ENCODE measurements at regions not wholly inside any gene's neighbourhood (a gene's known extent, or its start where the extent isn't known, plus 50 kb on each side); places are given as distances from the start of the nearest gene placed in this dataset.

DNA sequence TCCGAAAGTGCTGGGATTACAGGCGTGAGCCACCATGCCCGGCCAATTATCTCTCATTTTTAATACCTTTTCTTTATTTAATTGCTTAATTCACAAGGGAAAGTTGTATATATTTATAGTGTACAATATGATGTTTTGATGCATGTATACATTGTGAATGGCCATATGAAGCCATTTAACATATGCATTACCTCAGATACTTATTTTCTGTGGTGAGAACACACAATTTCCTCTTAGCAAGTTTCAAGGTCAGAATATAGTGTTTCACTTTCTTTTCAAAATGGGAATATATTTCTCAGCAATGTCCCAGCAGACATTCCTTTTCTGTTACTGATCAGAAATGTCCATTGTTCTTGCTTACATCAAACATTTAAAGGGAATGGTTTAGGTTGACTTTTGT lies 1596.3 kb downstream of the MAT2B start:
- no peak for DNase-seq (ENCODE audit: low read depth)

DNA sequence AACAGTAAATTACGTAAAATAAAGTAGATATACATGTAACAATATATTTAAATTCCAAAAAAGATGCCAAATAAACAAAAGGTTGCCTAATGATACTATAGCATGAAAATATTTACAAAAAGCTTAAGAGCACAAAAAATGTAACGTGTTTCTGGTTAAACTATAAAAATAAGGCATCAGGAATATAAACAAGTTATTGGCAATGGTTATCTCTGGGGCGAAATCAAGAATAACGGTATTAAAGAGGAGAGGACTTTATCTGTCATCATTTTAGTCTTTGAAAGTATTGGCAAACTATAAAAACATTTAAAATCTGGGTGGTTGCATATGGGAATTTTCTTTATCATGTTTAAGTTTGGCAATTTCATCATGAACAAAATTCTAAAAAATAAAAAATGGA lies 1599.2 kb downstream of the MAT2B start:
- no peak for DNase-seq (ENCODE audit: low read depth)

DNA sequence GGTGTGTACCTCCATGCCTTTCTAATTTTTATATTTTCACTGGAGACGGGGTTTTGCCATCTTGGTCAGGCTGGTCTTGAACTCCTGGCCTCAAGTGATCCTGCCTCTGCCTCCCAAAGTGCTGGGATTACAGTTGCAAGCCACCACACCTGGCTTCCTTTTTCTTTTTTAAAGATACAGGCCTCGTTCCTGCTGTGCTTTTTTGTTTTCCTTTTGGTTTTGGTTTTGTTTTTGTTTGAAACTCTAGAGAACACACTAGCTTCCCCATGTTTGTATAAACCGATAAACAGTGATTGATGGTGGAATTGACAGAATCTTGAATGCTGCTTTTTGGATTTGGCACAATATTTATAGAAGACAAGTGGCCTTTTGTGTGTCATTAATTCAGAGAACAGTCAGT lies 1603.4 kb downstream of the MAT2B start:
- DNase-seq (ENCODE audit: low read depth): no peak

DNA sequence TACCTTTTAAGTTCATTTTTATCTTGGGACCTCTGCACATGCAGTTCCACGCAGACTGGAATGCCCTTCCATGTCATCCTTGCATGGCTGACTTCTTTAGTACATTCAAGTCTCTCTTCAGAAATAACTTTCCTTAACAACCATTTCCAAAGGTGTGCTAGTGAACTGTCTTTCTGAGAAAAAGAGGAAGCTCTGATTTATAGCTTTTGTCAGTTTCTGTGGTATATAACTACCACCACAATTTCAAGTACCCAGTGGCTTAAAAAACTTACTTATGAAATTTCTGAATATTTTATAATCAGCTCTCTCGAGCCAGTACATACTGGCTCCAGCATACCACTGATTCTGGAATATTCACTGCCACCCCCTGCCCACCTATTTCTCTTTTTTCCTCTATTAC lies 1613.8 kb downstream of the MAT2B start:
- DNase-seq (ENCODE audit: low read depth): no peak

DNA sequence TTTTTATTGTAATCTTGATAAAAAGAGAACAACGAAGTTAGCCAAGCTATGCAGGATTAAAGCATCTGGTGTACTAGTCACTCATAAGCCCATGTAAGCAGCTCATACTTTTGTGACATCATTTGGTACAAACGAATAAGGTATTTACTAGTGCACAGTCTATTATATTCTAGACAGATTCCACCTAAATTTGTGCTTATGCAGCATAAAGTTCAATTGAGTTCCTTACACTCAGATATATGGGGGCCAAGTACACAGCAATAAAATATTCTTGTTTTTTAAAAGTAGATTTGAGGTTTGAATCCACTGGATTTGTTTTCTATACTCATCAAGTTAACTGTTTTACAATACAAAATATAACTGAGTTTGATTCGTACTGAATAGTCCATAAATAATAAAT lies 1621.2 kb downstream of the MAT2B start:
- DNase-seq (ENCODE audit: low read depth): no peak

DNA sequence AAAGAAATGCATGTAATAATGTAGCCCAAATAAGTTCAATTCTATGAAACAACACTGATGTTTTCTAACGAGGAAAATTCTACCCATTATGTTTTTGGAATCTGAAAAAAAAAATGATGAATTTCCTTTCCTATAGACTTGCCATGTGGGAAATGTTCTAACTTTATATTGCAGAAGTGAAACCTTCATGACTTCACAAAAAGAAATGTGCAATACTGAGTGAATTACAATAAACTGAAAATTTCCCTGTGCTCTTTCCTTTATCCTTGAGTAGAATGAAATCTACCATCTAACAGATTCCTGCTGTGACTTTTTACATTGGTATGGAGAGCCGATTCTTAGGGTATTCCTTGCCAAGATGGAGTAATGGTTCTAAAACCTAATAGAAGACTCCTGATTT lies 1622.5 kb downstream of the MAT2B start:
- no peak for DNase-seq (ENCODE audit: low read depth)

DNA sequence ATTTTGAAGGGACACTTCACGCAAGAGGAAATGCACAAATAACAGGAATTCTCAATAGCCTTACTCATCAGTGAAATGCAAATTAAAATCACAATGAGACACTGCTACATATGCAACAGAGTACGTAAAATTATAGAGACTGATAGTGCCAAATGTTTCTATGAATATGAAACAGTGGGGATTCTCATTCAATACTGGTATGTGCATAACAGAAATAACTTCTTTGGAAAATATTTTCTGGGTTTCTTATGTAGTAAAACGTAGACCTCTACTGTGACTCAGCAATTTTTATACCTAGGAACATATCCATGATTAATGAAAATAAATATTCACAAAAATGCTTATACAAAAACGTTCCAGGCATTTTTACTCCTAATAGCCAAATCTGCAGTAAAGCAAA lies 1625.2 kb downstream of the MAT2B start:
- DNase-seq (ENCODE audit: low read depth): no peak

DNA sequence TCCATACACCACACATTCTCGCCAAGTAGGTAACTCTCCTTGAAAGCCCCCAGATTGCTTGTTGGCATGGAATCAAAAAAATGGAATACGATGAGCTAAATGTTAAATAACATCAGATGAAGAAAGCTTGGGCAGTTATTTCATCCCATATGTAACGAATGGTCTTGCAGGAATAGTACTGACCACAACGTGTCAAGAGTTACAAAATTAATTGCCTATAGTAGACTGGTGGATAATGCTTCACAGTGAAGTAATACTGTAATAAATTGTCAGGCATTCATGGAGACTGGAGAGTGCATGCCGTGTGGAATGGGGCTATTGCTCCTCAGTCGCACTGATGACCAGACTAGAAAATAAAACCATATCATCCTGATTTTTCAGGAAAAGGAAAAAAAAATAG lies 1628.7 kb downstream of the MAT2B start:
- no peak for DNase-seq (ENCODE audit: low read depth)

DNA sequence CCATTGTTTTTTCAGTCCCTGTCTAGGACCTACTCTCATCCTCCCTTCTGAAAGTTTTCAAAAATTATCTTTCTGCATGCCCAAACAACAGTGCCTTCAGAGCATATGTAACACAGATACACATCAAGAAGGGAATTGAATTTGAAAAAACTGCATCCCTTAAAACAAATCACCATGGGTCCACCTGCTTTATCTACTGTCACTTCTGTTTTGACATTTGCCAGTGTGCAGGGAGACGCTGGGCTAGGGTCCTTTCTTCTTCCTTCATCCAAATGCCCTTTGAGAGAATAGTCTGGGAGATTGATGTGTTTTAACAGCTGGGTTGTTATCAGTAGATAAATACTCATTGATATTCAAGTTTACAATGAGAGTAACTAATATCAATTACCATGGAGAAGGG lies 1630.1 kb downstream of the MAT2B start:
- DNase-seq (ENCODE audit: low read depth): no peak

DNA sequence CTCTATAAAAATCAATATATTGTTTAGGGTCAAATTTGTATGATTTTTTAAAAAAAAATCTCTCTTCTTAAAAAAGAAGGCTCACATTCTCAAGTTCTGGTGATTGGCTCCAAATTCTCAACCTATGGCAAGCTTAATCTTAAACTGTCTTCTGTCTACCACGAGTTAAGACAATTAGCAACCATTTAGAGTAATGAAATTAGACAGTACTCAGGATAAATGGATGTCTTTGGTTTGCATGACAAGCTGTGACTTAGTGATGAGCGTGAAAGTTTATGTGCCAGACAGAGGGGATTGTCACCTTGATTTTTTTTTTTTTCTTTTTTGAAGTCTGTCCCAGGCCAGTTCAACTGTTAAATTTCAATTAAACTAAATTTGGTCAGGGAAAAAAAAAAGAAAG lies 1632.3 kb downstream of the MAT2B start:
- no peak for DNase-seq (ENCODE audit: low read depth)

DNA sequence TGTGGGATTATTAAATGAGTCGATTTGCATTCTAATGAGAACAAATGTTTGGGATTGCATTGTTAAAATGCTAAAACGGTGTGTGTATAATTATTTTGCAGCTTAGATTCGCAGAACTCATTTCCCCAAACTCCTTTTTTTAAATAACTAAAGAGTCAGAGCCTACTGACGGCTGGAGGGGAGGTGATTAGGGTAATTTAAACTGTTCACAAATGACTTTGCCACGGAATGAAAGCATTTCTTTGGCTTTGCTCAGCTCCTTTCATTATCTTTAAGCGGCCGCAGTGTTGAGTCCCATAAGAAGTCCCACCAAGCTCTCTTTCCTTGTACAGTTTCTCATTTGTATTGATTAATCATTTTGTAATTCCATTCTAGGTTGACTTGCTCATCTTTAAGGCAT lies 1632.8 kb downstream of the MAT2B start:
- DNase-seq (ENCODE audit: low read depth): no peak

DNA sequence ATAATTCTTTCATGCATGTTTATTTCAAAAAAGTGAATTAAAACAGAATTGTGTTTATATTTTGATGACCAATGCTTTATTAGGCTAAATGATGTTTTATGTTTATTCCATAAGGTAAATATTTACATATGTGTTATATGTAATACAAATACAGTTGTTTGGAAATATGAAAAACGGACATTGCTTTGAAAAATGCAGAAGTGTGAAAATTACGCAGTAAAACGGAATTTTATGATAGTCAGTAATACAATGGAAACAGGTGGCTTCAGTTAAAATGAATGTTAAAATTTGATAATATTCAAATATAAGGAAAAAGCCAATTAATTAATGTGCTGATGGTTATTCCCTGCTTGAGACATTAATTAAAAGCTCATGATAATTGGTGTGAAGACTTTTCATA lies 1633.8 kb downstream of the MAT2B start:
- DNase-seq (ENCODE audit: low read depth): no peak

DNA sequence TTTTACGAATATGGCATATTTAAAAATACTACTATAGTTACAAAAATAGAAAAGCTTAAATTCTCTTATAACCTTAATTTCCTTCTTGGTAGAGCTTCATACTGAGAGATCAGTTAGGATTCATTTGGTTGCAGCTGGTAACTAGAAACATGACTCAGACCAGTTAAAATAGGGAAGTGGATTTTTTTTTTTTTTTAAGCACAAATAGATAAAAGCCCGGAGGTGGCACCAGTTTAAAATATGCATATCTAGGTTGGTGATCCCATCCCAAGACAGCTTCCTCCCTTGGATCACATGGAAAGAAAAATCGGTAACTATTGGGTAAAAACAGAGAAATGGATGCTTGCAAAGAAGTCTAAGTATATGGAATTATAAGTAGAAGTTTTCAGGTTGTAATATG lies 1634.3 kb downstream of the MAT2B start:
- DNase-seq (ENCODE audit: low read depth): no peak

DNA sequence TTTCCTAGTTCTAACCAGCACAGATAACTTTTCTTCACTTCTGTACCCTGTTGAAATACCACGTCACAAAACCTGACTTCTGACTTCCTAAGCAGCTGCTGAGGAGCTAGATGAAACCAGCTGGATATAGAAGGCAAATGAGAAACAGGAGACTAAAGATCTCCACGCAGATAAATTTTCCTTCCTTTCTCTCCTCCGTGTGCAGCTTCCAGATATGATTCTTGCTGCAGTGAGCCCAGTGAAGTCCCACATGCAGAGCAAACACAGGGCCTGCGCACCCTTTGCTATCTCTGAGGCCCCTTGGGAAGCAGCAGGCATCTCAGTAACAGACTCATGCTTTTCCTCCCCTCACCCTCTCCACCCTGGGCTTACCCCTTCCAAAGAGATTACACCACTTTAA lies 1638.3 kb downstream of the MAT2B start:
- DNase-seq (ENCODE audit: low read depth): no peak

DNA sequence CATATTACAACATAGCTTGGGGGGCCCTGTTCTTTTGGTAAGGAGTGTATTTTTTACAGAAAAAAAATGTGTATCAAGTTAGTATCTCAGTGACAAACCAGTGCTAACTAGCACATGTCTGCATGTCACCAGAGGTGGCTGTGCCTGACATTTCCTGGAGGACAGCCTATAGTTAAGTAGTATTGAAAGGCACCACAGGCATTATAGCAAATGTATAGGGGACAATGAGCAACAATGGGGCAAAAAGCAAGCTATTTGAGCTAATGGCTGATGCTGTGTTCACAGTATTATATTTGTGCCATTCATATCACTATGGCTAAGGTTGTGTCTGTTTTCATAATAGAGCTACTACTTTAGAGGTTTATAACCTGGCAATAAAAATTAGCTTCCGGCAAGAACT lies 1644.0 kb downstream of the MAT2B start:
- no peak for DNase-seq (ENCODE audit: low read depth)

DNA sequence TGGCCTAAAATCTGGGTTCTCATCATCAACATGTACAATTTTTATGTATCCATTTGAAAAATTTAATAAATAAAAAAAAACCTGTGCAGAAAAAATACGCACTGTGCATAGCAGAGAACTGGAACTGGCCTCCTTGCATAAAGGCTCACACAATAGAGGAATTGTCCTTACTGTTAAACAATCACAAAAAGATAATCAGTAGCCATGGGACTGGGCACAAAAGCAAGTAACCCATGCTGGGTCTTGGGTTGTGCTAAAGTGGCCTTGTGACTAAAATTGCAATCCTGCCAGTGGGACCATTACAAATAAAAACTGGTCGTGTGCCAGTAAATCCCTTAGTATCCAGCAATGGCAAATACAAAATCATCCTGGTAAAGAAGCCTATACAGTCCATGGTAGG lies 1646.6 kb downstream of the MAT2B start:
- DNase-seq (ENCODE audit: low read depth): no peak

DNA sequence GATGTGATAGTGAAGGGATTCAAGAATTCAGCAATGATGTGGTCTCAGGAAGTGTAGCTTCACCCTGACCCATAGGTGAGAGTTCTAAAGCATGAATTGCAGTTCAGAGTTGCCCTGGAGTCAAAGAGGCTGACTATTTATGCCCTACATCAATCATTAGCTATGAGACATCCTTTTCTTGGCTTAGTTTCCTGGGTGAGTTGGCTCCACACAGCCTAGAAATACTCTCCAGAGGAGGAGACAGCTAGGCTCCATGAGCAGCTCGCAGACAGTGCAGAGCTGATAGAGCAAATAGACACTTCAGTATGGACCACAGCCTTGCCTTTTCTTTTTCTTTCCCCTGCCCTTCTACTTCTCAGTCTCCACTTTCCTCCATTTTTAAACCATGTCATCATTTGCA lies 1651.8 kb downstream of the MAT2B start:
- DNase-seq (ENCODE audit: low read depth): no peak

DNA sequence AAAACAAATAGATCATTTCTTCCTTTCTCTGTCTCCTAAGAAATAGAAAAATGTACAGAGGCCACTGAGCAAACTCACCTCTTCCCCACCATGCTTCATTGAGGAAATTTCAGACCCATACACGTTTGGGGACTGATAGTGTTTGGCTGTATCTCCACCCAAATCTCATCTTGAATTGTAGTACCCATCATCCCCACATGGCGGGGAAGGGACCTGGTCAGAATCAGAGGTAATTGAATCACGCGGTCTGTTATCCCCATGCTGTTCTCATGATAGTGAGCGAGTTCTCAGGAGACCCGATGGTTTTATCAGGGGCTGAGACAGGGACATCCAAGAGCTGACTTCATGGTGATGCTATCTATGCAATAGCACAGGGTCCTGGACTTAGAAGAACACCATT lies 1655.8 kb downstream of the MAT2B start:
- DNase-seq (ENCODE audit: low read depth): no peak

DNA sequence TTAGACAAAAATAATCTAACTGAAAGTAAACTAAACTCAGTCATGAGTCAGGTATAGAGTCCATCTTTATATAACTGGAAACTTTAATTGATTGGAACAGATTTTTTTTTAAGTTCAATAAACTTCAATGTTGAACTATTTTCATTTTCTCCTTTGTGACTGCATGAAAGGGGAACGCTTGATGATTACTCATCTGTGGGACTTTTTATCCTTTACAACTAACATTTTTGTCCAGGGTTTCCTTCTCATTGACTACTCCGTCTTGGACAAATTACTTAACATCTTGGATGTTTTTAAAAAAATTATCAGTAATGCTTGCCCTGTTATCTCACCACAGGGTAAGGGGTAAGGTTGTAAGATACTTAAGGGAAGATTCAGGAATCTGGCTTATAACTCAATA lies 1658.4 kb downstream of the MAT2B start:
- no peak for DNase-seq (ENCODE audit: low read depth)

DNA sequence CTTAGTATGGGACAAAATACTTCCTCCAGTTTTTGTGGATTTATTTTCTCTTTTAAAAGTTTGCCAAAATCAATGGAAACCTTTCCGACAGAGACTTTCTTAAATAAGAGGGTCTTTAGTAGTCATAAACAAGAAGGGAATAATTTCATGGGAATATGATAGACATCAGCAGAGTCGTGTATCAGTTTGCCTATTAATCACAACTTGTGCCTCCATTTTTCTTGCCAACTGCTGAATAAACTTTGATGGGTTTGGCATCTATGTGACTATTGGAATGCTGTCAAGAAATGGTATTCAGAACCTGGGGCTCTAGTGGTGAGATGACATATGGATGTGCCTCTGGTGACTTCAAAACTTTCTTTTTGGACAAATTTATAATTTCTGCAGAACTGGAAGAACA lies 1668.2 kb downstream of the MAT2B start:
- DNase-seq (ENCODE audit: low read depth): no peak

DNA sequence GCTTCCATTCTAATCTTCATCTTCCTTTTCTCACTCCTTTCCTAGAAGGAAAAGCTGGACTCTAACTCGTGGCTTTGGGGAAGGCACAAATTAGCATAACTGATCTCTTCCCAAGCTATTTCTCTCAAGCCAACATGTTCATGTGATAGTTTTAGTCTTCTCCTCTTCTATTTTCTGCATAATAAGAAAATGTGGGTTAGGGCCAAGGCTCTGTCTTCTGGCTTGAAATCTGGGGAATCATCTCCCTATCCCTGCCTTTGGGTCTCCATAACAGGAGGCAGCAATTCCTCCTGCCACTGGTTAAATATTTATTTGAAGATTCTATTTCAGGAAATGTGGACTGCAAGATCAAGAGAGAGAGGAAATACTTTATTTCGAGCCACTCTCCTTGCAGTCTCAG lies 1669.6 kb downstream of the MAT2B start:
- no peak for DNase-seq (ENCODE audit: low read depth)

DNA sequence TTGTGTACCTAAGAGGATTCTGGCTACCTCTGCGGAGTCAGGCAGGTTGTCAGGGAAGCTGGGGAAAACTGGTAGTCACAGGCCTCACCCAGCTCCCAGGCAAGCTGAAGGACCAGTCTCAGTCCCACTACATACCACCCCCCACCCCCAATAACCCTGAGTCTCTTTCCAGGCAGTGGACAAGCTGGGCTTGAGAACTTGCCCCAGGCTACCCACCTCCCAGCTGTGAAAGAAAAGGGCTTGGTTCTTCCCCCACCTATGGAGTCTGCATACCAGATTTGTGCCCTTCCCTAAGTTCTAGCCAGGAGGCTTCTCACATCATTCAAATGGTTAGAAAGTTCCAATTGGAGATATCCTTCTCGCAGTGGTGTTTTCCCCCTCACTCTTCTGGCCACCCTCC lies 1678.8 kb downstream of the MAT2B start:
- no peak for DNase-seq (ENCODE audit: low read depth)

DNA sequence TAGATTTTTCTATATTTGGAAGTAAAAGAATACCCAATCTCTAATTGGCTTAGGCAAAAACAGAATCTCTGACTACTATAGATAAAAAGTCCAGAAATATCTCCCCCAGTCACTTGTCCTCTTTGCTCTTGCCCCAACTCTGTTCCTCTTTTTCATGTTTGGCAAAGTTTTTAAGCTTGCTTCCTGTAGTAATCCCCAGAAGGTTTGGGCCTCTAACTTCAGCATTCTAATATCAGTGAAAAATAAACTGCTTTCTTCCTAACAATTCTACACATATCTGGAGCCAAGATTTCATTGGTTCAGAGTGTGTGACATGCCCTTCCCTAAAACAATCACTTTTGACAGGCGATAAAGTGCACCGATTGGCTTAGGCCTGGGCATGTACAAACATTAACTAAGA lies 1680.3 kb downstream of the MAT2B start:
- no peak for DNase-seq (ENCODE audit: low read depth)

DNA sequence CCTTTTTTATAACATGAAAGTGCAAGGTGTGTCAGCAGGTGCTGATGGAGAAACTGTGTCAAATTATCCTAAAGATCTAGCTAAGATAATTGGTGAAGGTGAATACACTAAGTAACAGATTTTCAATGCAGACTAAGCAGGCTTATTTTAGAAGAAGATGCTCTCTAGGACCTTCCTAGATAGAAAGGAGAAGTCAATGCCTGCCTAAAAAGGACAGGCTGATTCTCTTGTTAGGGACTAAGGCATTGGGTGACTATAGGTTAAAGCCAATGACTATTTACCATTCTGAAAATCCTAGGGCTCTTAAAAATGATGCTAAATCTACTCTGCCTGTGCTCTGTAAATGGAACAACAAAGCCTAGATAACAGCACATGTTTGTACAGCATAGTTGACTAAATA lies 1682.4 kb downstream of the MAT2B start:
- no peak for DNase-seq (ENCODE audit: low read depth)

DNA sequence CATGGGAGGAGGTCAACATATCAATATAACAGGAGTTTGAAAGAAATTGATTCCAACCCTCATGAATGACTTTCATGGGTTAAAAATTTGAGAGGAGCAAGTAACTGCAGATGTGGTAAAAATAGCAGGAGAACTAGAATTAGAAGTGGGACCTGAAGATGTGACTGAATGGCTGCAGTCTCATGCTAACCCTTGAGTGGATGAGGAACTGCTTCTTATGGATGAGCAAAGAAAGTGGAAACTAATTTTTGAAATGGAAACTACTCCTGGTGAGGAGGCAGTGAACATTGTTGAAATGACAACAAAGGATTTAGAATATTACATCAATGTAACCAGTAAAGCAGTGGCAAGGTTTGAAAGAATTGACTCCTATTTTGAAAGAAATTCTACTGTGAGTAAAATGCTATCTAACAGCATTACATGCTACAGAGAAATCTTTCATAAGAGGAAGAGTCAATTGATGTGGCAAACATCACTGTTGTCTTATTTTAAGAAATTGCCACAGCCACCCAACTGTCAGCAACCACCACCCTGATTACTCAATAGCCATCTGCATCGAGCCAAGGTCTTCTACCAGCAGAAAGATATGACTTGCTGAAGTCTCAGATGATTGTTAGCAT lies 1683.2 kb downstream of the MAT2B start:
- DNase-seq (ENCODE audit: low read depth): no peak

All from GM04504 (cell line).